ENCODE measurements at regions not wholly inside any gene's neighbourhood (a gene's known extent, or its start where the extent isn't known, plus 50 kb on each side); places are given as distances from the start of the nearest gene placed in this dataset.

- DNase-seq (ENCODE audit: low read depth): no peak
- TF ChIP-seq CTCF (conservative IDR thresholded peaks at IDR 0.05; ENCODE audit: low read length): no peak
- no peak overlapping the region for H3K4me3 ChIP-seq (ENCODE audit: low read length)
These were observed 71.0 kb upstream of the ANKRD34C start for GRCh38 chr15:79211481-79211880.

- DNase-seq (ENCODE audit: low read depth): no peak
- H3K4me3 ChIP-seq (ENCODE audit: low read length): no peak overlapping the region
These were observed 72.8 kb upstream of the ANKRD34C start for GRCh38 chr15:79209690-79210089.

DNA sequence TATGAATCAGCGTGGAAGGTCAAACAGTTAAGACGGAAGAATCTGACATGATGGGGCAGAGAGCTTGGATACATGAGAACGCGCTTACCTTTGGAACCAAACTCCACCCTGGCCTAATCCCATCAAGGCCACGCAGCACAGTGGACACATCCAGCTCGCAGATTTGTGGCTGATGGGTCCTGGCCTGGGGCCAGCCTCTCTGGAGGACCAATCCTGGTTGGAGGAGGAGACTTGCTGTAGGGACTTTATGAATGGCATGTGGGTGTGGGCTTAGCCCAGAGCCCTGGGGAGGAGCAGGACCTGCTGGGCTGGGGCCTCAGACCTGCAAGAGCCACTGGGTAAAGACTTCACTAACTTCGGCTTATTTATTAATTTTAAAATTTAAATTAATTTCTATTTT lies 73.4 kb upstream of the ANKRD34C start:
- no peak overlapping the region for H3K4me3 ChIP-seq (ENCODE audit: low read length)
- no peak for DNase-seq (ENCODE audit: low read depth)
- no peak for TF ChIP-seq CTCF (conservative IDR thresholded peaks at IDR 0.05; ENCODE audit: low read length)

More at GRCh38 chr15:79209690-79210089, 72.8 kb upstream of the ANKRD34C start:
- no peak for TF ChIP-seq CTCF (conservative IDR thresholded peaks at IDR 0.05; ENCODE audit: low read length)

GRCh38 chr15:79208179-79208578 lies 74.3 kb upstream of the ANKRD34C start:
- TF ChIP-seq CTCF (conservative IDR thresholded peaks at IDR 0.05; ENCODE audit: low read length): no peak
- DNase-seq (ENCODE audit: low read depth): no peak
- no peak overlapping the region for H3K4me3 ChIP-seq (ENCODE audit: low read length)

DNA sequence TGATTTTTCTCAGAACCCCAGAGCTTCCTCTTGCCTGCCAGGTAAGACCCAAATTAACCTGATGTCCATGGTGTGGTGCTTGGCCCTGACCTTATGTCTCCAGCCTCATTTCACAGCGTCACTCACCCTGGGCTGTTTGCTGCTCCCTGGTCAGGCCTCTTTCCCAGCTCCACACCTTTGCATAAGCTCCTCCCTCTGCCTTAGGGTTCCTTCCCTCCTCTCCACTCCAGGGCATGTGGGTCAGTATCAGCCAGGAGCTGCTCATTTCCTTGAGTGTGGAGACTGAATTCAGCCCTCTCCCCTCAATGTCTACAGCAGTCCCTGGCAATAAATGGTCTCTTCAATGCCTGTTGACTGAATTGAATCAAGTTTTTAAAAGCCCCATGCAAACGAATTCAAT lies 75.6 kb upstream of the ANKRD34C start:
- no peak for DNase-seq (ENCODE audit: low read depth)
- no peak for TF ChIP-seq CTCF (conservative IDR thresholded peaks at IDR 0.05; ENCODE audit: low read length)

GRCh38 chr15:79204886-79205675 lies 77.4 kb upstream of the ANKRD34C start:
- no peak for DNase-seq (ENCODE audit: low read depth)
- TF ChIP-seq CTCF (conservative IDR thresholded peaks at IDR 0.05; ENCODE audit: low read length): no peak
- no peak overlapping the region for H3K4me3 ChIP-seq (ENCODE audit: low read length)

More for the DNA sequence above, 75.6 kb upstream of the ANKRD34C start:
- no peak overlapping the region for H3K4me3 ChIP-seq (ENCODE audit: low read length)

- no peak for TF ChIP-seq CTCF (conservative IDR thresholded peaks at IDR 0.05; ENCODE audit: low read length)
- no peak for DNase-seq (ENCODE audit: low read depth)
- H3K4me3 ChIP-seq (ENCODE audit: low read length): no peak overlapping the region
These were observed 84.1 kb upstream of the ANKRD34C start for GRCh38 chr15:79198461-79198860.

All from AG10803 (cell line).